GM18873 (cell line): ENCODE measurements at regions not wholly inside any gene's neighbourhood (a gene's known extent, or its start where the extent isn't known, plus 50 kb on each side); places are given as distances from the start of the nearest gene placed in this dataset.
"Not testable (repeated sequence)": the region's sequence is repeated elsewhere in the genome, so short reads cannot be mapped to it uniquely, and the experiment has no call there.

ENCODE experiments used
- ATAC-seq: cut with Tn5 transposase; IDR thresholded peaks from one replicate; pipeline ENCODE4 v1.9.1; 2021; ENCODE audit warnings: mild to moderate bottlenecking, moderate library complexity, moderate number of reproducible peaks; ENCODE audit not compliant: unreplicated experiment, low FRiP score

DNA sequence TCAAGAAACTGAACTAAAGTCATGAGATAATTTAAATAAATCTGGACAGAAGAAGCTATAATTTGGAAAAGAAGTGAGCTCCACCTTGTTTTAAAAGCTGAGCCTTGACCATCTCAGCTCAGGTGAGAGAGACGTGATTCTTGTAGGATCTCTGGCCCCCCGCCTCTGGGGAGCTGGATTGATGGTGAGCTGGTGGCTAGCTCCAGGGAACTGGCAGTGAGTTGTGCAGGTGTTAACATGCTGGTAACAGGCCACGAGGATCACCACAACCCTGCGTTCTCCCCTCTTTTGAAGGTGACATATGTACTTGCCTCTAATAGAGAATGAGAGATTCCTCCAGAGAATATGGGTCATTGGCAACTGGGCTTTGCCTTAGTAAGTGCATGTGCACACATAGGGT is 485.1 kb downstream of the IRS2 start:
- ATAC-seq = no peak

GRCh38 chr13:109297628-109298027 is 488.8 kb downstream of the IRS2 start:
- ATAC-seq = no peak

DNA sequence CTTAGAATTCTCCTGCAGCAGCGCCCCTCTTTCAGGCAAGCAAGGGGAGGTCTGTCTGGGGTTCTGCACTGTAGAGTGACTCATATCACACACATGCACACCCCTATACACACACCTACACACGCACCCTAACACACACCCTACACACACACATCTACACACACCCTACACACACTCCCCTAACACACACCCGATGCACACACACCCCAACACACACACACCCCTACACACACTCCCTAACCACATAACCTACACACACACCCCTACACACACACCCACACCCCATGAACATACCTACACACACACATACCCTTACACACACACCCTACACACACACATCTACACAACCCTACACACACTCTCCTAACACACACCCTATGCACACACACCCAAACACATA is 493.2 kb downstream of the IRS2 start:
- no peak for ATAC-seq

DNA sequence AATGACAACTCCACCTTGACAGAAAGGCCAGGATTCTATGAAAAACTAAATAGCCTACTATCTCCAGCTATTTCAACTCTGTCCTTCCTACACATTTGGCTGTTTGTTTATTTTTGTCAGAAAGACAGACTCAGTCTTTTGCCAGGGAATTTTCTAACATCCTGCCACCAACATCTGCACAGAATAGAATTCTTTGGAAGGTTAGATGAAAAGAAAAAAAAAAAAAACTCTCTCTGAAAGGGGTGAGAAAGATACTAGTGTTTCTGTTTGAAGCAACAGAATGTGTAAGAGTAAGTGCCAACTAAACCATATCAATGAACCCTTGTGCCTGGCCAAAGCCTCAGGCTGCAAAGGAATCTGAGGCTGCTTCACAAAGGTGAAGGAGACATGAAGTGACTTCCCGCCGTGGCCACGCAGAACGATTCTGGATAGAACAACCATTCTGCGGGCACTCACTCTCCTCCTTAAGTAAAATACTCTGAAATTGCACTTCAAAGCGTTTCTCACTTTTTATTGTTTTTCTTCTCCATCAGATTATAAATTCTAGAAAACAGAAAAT is 498.2 kb downstream of the IRS2 start:
- no peak for ATAC-seq

DNA sequence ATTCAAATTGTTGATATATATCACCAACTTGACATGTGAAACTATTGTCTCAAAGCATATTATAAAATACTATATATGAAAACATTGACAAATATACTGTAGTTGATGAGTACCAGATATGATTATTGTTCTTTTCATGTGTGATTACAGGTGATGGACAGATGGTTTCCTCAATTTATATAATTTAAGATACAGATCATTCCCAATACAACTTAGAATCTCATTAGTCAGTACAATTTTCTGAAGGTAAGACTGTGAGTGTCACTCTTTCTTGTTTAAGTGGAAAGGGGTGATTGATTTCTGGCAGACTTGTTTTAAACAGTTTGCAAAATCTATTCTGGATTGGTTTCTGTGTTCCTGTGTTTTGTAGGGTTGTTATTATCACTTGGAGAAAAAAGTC is 498.8 kb downstream of the IRS2 start:
- no peak for ATAC-seq

DNA sequence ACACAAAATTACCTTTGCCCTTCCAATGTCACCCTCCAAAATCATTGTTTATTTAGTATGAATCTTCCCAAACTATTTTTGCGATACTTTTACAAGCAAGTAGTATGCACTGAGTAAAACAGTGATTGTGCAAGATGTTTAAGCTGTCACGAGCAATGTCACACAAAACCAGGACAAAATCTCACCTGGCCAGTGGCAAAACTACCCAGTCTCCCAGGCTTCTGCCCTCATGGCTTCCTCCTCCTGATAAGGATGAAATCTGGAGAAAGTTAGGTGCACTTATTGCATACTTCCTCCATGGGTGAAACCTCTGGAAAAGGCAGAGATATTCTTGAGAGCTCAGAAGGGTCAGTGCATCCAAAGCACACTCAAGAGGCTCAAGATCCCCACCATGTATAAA is 500.8 kb downstream of the IRS2 start:
- no peak for ATAC-seq

GRCh38 chr13:109281903-109282635 is 504.3 kb downstream of the IRS2 start:
- no peak for ATAC-seq

- ATAC-seq = no peak
Measured at GRCh38 chr13:109281017-109281902, 505.1 kb downstream of the IRS2 start.

- no peak for ATAC-seq
Measured at GRCh38 chr13:109276261-109276660, 510.1 kb downstream of the IRS2 start.

DNA sequence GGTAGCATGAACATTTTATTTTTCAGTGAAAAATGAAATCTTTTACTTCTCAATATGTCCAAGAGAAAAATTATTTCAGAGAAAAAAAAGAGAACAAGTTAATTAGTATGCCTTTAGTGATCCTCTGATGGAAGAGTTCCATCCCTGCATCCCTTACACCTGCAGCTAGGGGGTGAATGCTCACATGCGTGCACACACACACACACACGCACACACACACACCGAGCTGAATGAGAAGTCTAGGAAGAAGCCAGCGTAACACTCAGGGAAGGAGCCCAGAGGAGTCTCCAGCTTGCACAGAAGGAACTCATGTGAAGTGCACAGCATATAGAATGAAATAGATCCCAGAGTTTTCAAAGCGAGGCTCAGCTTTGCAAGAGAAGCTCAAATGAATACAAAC is 510.5 kb downstream of the IRS2 start:
- no peak for ATAC-seq

DNA sequence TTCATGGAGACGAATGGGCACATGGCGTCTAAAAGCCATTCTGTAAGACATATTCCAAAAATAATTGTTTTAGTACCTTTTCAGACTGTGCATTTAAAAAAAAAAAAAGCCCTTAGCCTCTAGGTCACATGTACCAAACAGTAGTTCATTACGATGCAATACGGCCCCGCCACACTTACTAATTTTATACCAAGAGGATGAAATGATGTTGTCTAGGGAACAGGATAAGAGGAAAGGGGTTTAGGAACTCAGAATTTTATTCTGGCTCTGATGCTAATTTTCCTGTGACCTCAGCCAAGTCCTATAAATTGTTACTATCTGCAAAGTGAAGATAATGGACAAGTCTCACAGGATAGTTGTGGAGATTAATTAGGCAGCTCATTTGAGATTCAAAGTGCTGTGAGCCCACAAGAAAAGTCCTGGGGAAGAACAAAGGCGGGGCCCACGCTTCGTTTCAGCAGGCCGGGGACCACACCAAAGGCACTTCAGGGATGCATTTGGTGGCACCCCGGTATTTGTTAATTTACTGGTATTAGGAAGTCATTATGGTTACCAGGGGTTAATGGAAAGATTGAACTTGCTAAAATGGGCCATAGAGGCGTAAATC is 511.1 kb downstream of the IRS2 start:
- no peak for ATAC-seq

- ATAC-seq = no peak
Measured at GRCh38 chr13:109274188-109274821, 512.1 kb downstream of the IRS2 start.

GRCh38 chr13:109273326-109273751 is 513.0 kb downstream of the IRS2 start:
- no peak for ATAC-seq

GRCh38 chr13:109272595-109273325 is 513.6 kb downstream of the IRS2 start:
- ATAC-seq = no peak

GRCh38 chr13:109271555-109272541 is 514.5 kb downstream of the IRS2 start:
- ATAC-seq = no peak

- ATAC-seq = no peak
Measured at GRCh38 chr13:109271061-109271460, 515.3 kb downstream of the IRS2 start.

DNA sequence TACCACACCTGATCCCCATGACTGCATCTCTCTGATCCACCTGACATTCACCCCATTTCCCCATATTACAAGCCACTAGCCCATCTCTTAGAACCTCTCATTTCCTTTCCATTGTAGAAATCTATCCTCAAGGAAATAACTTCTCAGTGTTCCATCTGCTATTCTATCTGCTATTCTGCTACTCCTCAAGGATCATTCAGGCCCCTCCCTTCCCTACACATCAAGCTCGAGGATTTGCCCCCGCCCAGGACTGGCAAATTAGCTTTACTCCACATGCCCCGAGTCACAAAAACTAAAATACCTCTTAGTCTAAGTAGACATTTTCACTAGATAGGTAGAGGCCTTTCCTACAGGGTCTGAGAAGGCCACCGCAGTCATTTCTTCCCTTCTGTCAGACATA is 517.0 kb downstream of the IRS2 start:
- ATAC-seq = not testable (repeated sequence)

DNA sequence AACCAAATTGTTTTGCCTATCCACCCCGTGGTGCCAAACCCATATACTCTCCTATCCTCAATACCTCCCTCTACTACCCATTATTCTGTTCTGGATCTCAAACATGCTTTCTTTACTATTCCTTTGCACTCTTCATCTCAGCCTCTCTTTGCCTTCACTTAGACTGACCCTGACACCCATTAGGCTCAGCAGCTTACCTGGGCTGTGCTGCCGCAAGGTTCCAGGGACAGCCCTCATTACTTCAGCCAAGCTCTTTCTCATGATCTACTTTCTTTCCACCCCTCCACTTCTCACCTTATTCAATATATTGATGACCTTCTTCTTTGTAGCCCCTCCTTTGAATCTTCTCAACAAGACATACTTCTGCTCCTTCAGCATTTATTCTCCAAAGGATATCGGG is 517.9 kb downstream of the IRS2 start:
- ATAC-seq = not testable (repeated sequence)

GRCh38 chr13:109267400-109267799 is 519.0 kb downstream of the IRS2 start:
- not testable (repeated sequence) for ATAC-seq
